Nephron progenitor cell (in vitro differentiated cells): ENCODE measurements at regions not wholly inside any gene's neighbourhood (a gene's known extent, or its start where the extent isn't known, plus 50 kb on each side); places are given as distances from the start of the nearest gene placed in this dataset.

Experiments
- DNase-seq: peaks from one replicate; pipeline ENCODE4 v3.0.0; 2021
- H3K27ac Mint-ChIP-seq: 2 replicates; pipeline ENCODE4 v1.8.0; 2021; ENCODE audit warnings: mild to moderate bottlenecking, moderate library complexity, mixed read lengths
- H3K27me3 Mint-ChIP-seq: 2 replicates; pipeline ENCODE4 v1.8.0; 2021; ENCODE audit warnings: mild to moderate bottlenecking, low read depth, mixed read lengths; ENCODE audit not compliant: poor library complexity
- H3K36me3 Mint-ChIP-seq: 2 replicates; pipeline ENCODE4 v1.8.0; 2021; ENCODE audit warnings: low read depth, mixed read lengths
- H3K4me1 Mint-ChIP-seq: 2 replicates; pipeline ENCODE4 v1.8.0; 2021; ENCODE audit warnings: mixed read lengths
- H3K4me3 Mint-ChIP-seq: 2 replicates; pipeline ENCODE4 v1.8.0; 2021; ENCODE audit warnings: mild to moderate bottlenecking, moderate library complexity, mixed read lengths
- H3K9me3 Mint-ChIP-seq: 2 replicates; pipeline ENCODE4 v1.8.0; 2021; ENCODE audit warnings: mild to moderate bottlenecking, moderate library complexity, mixed read lengths
- CTCF ChIP-seq: fragments of 200-600 bp; sonication (generic); IDR thresholded peaks from 2 replicates; pipeline ENCODE4 v1.5.0; 2021; ENCODE audit warnings: antibody characterized with exemption

GRCh38 chr6:50921968-50922367 is 103.3 kb downstream of the TFAP2B start:
- Mint-ChIP-seq H3K27ac (no peak overlapping the region), H3K4me3 (no peak overlapping the region), H3K27me3 (peaks cover 6% of the 10 kb centered on the region), H3K4me1 (no peaks in the 10 kb centered on the region), H3K36me3 (peaks cover 5% of the 10 kb centered on the region), H3K9me3 (peaks cover 30% of the 10 kb centered on the region)
- TF ChIP-seq CTCF = no peak
- DNase-seq = no peak

GRCh38 chr6:50922579-50923525 is 104.2 kb downstream of the TFAP2B start:
- Mint-ChIP-seq H3K9me3 (peaks cover 30% of the 10 kb centered on the region), H3K36me3 (peaks cover 5% of the 10 kb centered on the region), H3K27me3 (peaks cover 6% of the 10 kb centered on the region), H3K4me1 (no peaks in the 10 kb centered on the region), H3K4me3 (no peak overlapping the region), H3K27ac (no peak overlapping the region)
- no peak for TF ChIP-seq CTCF
- DNase-seq = no peak

- Mint-ChIP-seq H3K4me3 (no peak overlapping the region), H3K36me3 (peaks cover 5% of the 10 kb centered on the region), H3K27ac (no peak overlapping the region), H3K9me3 (peaks cover 28% of the 10 kb centered on the region), H3K4me1 (peaks cover 5% of the 10 kb centered on the region), H3K27me3 (peaks cover 6% of the 10 kb centered on the region)
- no peak for DNase-seq
- no peak for TF ChIP-seq CTCF
These were observed 106.1 kb downstream of the TFAP2B start for GRCh38 chr6:50924758-50925157.

- H3K9me3 Mint-ChIP-seq = peaks cover 24% of the 10 kb centered on the region
- no peak for DNase-seq
- H3K27ac Mint-ChIP-seq = no peak overlapping the region
These were observed 106.9 kb downstream of the TFAP2B start for GRCh38 chr6:50925548-50925947.

GRCh38 chr6:50925981-50926380 is 107.3 kb downstream of the TFAP2B start:
- TF ChIP-seq CTCF = no peak

More at GRCh38 chr6:50925548-50925947, 106.9 kb downstream of the TFAP2B start:
- Mint-ChIP-seq H3K4me1 (peaks cover 5% of the 10 kb centered on the region), H3K36me3 (peaks cover 5% of the 10 kb centered on the region), H3K4me3 (no peak overlapping the region), H3K27me3 (peaks cover 6% of the 10 kb centered on the region)
- TF ChIP-seq CTCF = no peak

More at GRCh38 chr6:50925981-50926380, 107.3 kb downstream of the TFAP2B start:
- H3K27ac Mint-ChIP-seq = no peak overlapping the region
- H3K36me3 Mint-ChIP-seq = peaks cover 5% of the 10 kb centered on the region
- DNase-seq = no peak
- H3K27me3 Mint-ChIP-seq = peaks cover 6% of the 10 kb centered on the region
- H3K4me1 Mint-ChIP-seq = peaks cover 5% of the 10 kb centered on the region
- no peak overlapping the region for H3K4me3 Mint-ChIP-seq
- peaks cover 20% of the 10 kb centered on the region for H3K9me3 Mint-ChIP-seq
